Fibroblast of the aortic adventitia (primary cell): ENCODE measurements at regions not wholly inside any gene's neighbourhood (a gene's known extent, or its start where the extent isn't known, plus 50 kb on each side); places are given as distances from the start of the nearest gene placed in this dataset.

Experiments
- DNase-seq: peaks from one replicate; pipeline ENCODE4 v3.0.0-alpha.2; 2010; ENCODE audit warnings: low read depth
- H3K4me3 ChIP-seq: 2 replicates; pipeline ENCODE4 v1.5.1; 2011; ENCODE audit warnings: low read depth, mild to moderate bottlenecking, control low read depth, low read length, moderate library complexity
- TF ChIP-seq, protein P1 (sequence below): IDR thresholded peaks from 2 replicates; pipeline ENCODE4 v1.5.1; 2011; ENCODE audit warnings: mild to moderate bottlenecking, low read length, control low read depth, inconsistent platforms; ENCODE audit not compliant: insufficient read depth

DNA sequence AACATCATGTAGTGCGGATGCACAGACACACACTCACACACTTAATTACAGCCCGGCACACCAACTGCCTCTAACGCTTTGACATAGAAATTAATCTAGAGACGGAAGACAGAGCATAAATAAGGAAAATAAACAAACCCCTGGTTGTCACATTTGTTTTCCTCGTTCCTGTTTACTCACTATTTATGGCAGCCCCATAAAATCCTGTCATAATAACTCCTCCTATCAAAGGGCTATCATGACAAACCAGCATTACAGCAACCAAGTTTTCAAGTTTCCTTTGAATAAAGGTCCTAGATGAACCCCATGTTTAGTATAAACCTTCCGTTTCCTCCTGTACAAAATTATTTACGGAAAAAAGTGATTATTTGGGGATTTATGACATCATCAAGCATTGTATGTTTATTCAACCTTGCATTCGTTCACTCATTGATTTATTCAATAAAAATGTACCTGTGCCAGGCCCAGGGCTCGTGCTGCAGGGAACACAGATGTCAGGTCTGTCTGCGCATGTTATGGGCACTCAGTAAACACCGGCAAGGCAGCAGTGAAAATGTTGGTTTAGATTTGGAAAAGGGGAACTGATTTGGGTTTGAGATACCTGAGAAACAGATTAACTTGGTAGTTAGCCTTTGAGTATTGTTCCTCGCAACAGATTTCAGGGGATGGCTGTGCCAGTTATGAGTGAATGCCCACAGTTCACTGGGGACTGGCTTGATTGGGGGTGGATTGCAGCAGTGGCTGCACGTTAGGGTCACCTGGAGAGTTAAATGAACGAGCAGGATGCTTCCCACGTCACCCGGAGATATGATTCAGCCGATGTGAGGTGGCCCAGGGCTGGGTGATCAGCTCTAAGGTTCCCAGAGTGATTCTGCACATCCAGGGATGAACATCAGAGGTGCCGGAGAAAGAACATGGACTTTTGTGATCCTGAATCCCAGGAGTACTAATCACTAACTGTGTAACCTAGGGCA lies 295.3 kb upstream of the FOXQ1 start:
- H3K4me3 ChIP-seq: no peak overlapping the region
- TF ChIP-seq, protein P1, sequence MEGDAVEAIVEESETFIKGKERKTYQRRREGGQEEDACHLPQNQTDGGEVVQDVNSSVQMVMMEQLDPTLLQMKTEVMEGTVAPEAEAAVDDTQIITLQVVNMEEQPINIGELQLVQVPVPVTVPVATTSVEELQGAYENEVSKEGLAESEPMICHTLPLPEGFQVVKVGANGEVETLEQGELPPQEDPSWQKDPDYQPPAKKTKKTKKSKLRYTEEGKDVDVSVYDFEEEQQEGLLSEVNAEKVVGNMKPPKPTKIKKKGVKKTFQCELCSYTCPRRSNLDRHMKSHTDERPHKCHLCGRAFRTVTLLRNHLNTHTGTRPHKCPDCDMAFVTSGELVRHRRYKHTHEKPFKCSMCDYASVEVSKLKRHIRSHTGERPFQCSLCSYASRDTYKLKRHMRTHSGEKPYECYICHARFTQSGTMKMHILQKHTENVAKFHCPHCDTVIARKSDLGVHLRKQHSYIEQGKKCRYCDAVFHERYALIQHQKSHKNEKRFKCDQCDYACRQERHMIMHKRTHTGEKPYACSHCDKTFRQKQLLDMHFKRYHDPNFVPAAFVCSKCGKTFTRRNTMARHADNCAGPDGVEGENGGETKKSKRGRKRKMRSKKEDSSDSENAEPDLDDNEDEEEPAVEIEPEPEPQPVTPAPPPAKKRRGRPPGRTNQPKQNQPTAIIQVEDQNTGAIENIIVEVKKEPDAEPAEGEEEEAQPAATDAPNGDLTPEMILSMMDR: no peak
- no peak for DNase-seq

DNA sequence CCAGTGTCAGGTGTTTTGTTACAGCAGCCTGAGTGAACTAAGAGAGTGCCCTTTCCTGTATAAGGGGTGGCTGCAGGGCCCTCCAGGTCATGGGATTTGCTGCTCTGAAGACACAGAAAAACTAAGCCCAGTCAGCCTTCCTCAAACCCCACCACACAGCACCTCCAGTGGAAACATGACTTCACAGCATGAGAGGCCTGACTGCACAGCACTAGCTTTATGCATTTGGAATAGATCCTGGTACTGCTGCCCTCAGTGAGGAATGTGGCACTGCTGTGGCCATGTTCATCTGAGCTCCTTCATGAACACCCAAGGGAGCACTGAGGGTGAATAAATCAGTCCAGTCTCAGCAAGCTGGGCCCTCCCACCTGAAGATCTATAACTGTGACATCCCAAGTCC lies 296.1 kb upstream of the FOXQ1 start:
- TF ChIP-seq, protein P1: no peak
- no peak overlapping the region for H3K4me3 ChIP-seq
- no peak for DNase-seq

DNA sequence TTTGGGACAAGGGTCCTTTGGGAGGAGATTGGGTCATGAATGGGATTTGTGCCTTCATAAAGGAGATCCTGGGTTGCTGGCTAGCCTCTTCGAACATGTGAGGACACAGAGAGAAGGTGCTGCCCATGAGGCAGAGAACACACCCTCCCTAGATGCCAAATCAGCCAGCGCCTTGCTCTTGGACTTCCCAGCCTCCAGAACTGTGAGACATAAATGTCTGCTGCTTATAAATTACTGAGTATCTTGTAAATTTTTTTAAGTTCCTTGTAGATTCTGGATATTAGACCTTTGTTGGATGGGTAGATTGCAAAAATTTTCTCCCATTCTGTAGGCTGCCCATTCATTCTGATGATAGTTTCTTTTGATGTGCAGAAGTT lies 297.5 kb upstream of the FOXQ1 start:
- TF ChIP-seq, protein P1: no peak
- H3K4me3 ChIP-seq: no peak overlapping the region
- DNase-seq: no peak

DNA sequence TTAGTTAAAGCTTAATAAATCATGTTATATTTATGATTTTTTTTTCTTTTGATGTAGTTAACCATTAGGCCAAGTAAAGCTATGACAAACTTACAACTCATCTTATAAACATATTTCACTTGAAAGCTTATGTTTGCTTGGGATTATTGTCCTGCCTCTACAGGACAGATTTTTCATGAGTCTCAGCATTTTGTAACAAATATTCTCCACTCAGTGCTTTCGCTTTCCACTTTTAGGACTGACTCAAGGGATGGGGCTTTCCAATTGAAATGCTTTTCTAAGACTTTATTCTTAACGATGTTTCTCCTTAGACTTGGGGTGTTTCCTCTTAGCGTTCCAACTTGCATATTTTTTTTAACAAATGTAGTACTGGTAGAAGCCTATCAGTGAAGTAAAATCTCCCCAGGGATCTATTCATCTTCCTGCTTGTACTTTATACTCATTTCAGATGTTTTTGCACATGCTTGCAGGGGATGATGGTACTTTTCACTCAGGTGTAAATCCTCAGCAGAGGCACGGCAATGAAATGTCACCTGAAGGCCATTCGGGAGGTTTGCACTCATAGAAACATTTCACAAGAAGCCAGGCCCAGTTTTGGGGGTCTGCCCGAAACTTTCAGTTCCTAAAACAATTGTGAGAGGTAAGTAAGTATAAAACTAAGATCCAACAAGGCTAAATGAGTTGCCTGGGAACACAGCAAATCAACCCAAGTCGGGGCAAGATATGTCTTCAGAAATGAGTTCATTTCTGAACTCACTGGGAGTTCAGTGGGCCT lies 298.1 kb upstream of the FOXQ1 start:
- TF ChIP-seq, protein P1: no peak
- no peak for DNase-seq
- no peak overlapping the region for H3K4me3 ChIP-seq

DNA sequence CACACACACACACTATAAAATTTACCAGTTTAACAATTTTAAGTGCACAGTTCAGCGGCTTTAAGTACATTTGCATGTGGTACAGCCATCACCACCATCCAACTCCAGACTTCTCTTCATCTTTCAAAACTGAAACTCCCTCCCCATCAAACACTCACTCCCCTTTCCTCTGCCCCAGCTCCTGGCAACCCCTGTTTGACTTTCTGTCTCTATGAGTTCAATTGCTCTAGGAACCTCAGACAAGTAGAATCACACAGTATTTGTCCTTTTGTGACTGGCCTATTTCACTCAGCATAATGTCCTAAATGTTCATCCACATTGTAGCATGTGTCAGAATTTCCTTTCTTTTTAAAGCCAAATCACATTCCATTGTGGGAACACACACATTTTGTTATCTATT lies 302.8 kb upstream of the FOXQ1 start:
- no peak overlapping the region for H3K4me3 ChIP-seq
- DNase-seq: no peak
- TF ChIP-seq, protein P1: no peak

DNA sequence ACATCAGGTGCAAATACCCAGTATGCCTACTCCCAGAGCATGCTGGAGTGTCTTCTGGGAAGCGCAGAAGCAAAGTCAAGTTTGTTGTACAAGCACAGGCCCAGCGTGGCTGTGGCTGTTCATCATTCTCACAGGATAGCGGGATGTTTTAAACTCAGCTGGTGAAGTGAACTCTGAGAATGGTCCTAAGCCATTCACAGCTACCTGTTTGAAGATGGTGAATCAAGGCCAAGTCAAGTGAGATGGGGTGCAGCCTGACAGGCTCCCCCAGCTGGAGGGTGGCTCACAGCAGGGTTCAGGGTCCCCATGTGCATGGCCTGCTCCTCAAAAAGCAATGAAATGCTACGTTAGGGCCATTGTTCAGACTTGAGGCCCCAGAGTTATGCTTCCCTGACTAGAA lies 304.7 kb upstream of the FOXQ1 start:
- TF ChIP-seq, protein P1: no peak
- no peak overlapping the region for H3K4me3 ChIP-seq
- no peak for DNase-seq
